HEK293 (cell line): ENCODE measurements at regions not wholly inside any gene's neighbourhood (a gene's known extent, or its start where the extent isn't known, plus 50 kb on each side); places are given as distances from the start of the nearest gene placed in this dataset.
"Not testable (repeated sequence)": the region's sequence is repeated elsewhere in the genome, so short reads cannot be mapped to it uniquely, and the experiment has no call there.

Experiments
- CTCF ChIA-PET: fragments of 350-600 bp; formaldehyde crosslinking; extraction: SDS; loops from one replicate; lab custom pipeline; 2021; ENCODE audit warnings: antibody characterized with exemption; lab: Yijun Ruan, JAX
- POLR2A ChIA-PET: fragments of 300-600 bp; formaldehyde crosslinking; extraction: SDS; loops from one replicate; lab custom pipeline; 2020; ENCODE audit warnings: antibody characterized with exemption, inconsistent platforms; lab: Yijun Ruan, JAX
- H3K27ac ChIP-seq: fragments of 200-500 bp; sonication (Bioruptor generic); 2 replicates; pipeline ENCODE4 v1.5.1; 2014; ENCODE audit warnings: low read depth, low read length, control low read depth, inconsistent platforms; ENCODE audit errors: extremely low read depth
- H3K36me3 ChIP-seq, 2 experiments: fragments of 200-500 bp in 1 of 2; sonication (Bioruptor generic) in 1 of 2; 1 replicate in 1 of 2; 2 replicates in 1 of 2; pipeline ENCODE4 v1.5.1; 2014 to 2017; ENCODE audit warnings: inconsistent platforms in 2 of 2, low read length in 2 of 2; ENCODE audit not compliant: control insufficient read depth in 2 of 2, insufficient read depth in 1 of 2
- H3K4me1 ChIP-seq: fragments of 200-500 bp; sonication (Bioruptor generic); 2 replicates; pipeline ENCODE4 v1.5.1; 2014; ENCODE audit warnings: mild to moderate bottlenecking, low read length, inconsistent platforms; ENCODE audit not compliant: control insufficient read depth, insufficient read depth
- H3K4me3 ChIP-seq: 2 replicates; pipeline ENCODE4 v1.5.1; 2011; ENCODE audit warnings: low read depth, mild to moderate bottlenecking, control low read depth, low read length, moderate library complexity
- H3K9me3 ChIP-seq: fragments of 200-500 bp; sonication (Bioruptor generic); 2 replicates; pipeline ENCODE4 v1.5.1; 2014; ENCODE audit warnings: low read depth, low read length, inconsistent platforms; ENCODE audit not compliant: control insufficient read depth, insufficient read depth
- KLF17 ChIP-seq: fragments of 450-650 bp; formaldehyde crosslinking; IDR thresholded peaks from 2 replicates; pipeline ENCODE4 v1.5.1; 2016; ENCODE audit warnings: missing biosample characterization, missing genetic modification characterization
- OSR2 ChIP-seq: fragments of 450-650 bp; formaldehyde crosslinking; IDR thresholded peaks from 2 replicates; pipeline ENCODE4 v1.5.1; 2016; ENCODE audit warnings: missing biosample characterization, missing genetic modification characterization
- REPIN1 ChIP-seq: fragments of 450-650 bp; formaldehyde crosslinking; IDR thresholded peaks from 2 replicates; pipeline ENCODE4 v1.5.1; 2017; ENCODE audit warnings: missing biosample characterization, missing genetic modification characterization, low read depth
- ZBTB21 ChIP-seq: fragments of 450-650 bp; formaldehyde crosslinking; IDR thresholded peaks from 2 replicates; pipeline ENCODE4 v1.5.1; 2017; ENCODE audit warnings: missing biosample characterization, missing genetic modification characterization
- ZFP37 ChIP-seq: fragments of 450-650 bp; formaldehyde crosslinking; IDR thresholded peaks from 2 replicates; pipeline ENCODE4 v1.5.1; 2016; ENCODE audit warnings: missing biosample characterization, missing genetic modification characterization
- ZFP41 ChIP-seq: fragments of 450-650 bp; formaldehyde crosslinking; IDR thresholded peaks from 2 replicates; pipeline ENCODE4 v1.5.1; 2016; ENCODE audit warnings: missing biosample characterization, missing genetic modification characterization, borderline replicate concordance
- ZNF132 ChIP-seq: fragments of 450-650 bp; formaldehyde crosslinking; IDR thresholded peaks from 2 replicates; pipeline ENCODE4 v1.5.1; 2017; ENCODE audit warnings: missing biosample characterization, missing genetic modification characterization, borderline replicate concordance
- ZNF138 ChIP-seq: fragments of 450-650 bp; formaldehyde crosslinking; IDR thresholded peaks from 2 replicates; pipeline ENCODE4 v1.5.1; 2016; ENCODE audit warnings: missing biosample characterization, missing genetic modification characterization, borderline replicate concordance
- ZNF169 ChIP-seq: fragments of 450-650 bp; formaldehyde crosslinking; IDR thresholded peaks from 2 replicates; pipeline ENCODE4 v1.5.1; 2016; ENCODE audit warnings: missing biosample characterization, missing genetic modification characterization
- ZNF184 ChIP-seq: fragments of 450-650 bp; IDR thresholded peaks from 2 replicates; pipeline ENCODE4 v1.5.1; 2018; ENCODE audit warnings: missing biosample characterization, mild to moderate bottlenecking, missing genetic modification characterization
- ZNF211 ChIP-seq: fragments of 450-650 bp; formaldehyde crosslinking; IDR thresholded peaks from 2 replicates; pipeline ENCODE4 v1.5.1; 2016; ENCODE audit warnings: low read depth, missing biosample characterization, missing genetic modification characterization
- ZNF266 ChIP-seq: fragments of 450-650 bp; formaldehyde crosslinking; IDR thresholded peaks from 2 replicates; pipeline ENCODE4 v1.5.1; 2016; ENCODE audit warnings: missing biosample characterization, missing genetic modification characterization, low read depth
- ZNF302 ChIP-seq: fragments of 450-650 bp; formaldehyde crosslinking; IDR thresholded peaks from 2 replicates; pipeline ENCODE4 v1.5.1; 2016; ENCODE audit warnings: missing biosample characterization, missing genetic modification characterization, low read depth
- ZNF341 ChIP-seq: fragments of 450-650 bp; formaldehyde crosslinking; IDR thresholded peaks from 2 replicates; pipeline ENCODE4; 2016; ENCODE audit warnings: low read depth, missing biosample characterization, missing genetic modification characterization
- ZNF530 ChIP-seq: fragments of 450-650 bp; formaldehyde crosslinking; IDR thresholded peaks from 2 replicates; pipeline ENCODE4 v1.5.1; 2016; ENCODE audit warnings: low read depth, missing biosample characterization, missing genetic modification characterization
- ZNF561 ChIP-seq: fragments of 450-650 bp; IDR thresholded peaks from 2 replicates; pipeline ENCODE4 v1.5.1; 2018; ENCODE audit warnings: missing biosample characterization, missing genetic modification characterization, borderline replicate concordance
- ZNF571 ChIP-seq: fragments of 450-650 bp; formaldehyde crosslinking; IDR thresholded peaks from 2 replicates; pipeline ENCODE4 v1.5.0; 2017; ENCODE audit warnings: missing biosample characterization, missing genetic modification characterization
- ZNF623 ChIP-seq: fragments of 450-650 bp; formaldehyde crosslinking; IDR thresholded peaks from 2 replicates; pipeline ENCODE4 v1.5.1; 2016; ENCODE audit warnings: missing biosample characterization, missing genetic modification characterization
- ZNF777 ChIP-seq: fragments of 450-650 bp; formaldehyde crosslinking; IDR thresholded peaks from 2 replicates; pipeline ENCODE4 v1.5.1; 2017; ENCODE audit warnings: missing biosample characterization, missing genetic modification characterization, borderline replicate concordance
- ZNF837 ChIP-seq: fragments of 450-650 bp; formaldehyde crosslinking; IDR thresholded peaks from 2 replicates; pipeline ENCODE4 v1.5.1; 2016; ENCODE audit warnings: missing biosample characterization, missing genetic modification characterization

- no peaks in the 10 kb centered on the region for H3K4me1 ChIP-seq
- CTCF ChIA-PET, result interaction anchor here (0.6 kb wide), 1 partner anchor 55 kb away, joined by 4 read pairs; no protein-coding TSS in a partner anchor
- TF ChIP-seq ZNF169 (tag by site-specific recombination), result no peak
- TF ChIP-seq ZNF184, result peak; percentile 97
- TF ChIP-seq ZNF211 (tag by site-specific recombination), result no peak
- POLR2A ChIA-PET, result no interaction called here
- H3K36me3 ChIP-seq, result no peaks in the 10 kb centered on the region
- no peaks in the 10 kb centered on the region for H3K9me3 ChIP-seq
- H3K4me3 ChIP-seq, result no peak overlapping the region
- no peak overlapping the region for H3K27ac ChIP-seq
Observed at GRCh38 chr15:39514933-39515332, 65.9 kb upstream of the THBS1 start.

GRCh38 chr15:39515765-39516164 lies 65.1 kb upstream of the THBS1 start:
- Histone ChIP-seq H3K27ac (no peak overlapping the region), H3K9me3 (no peaks in the 10 kb centered on the region), H3K4me1 (no peaks in the 10 kb centered on the region), H3K4me3 (no peak overlapping the region), H3K36me3 (no peaks in the 10 kb centered on the region)
- TF ChIP-seq ZNF266 (no peak), KLF17 (tag by site-specific recombination) (no peak)
- POLR2A ChIA-PET, result no interaction called here
- CTCF ChIA-PET, result no interaction called here

- CTCF ChIA-PET, result no interaction called here
- no peak overlapping the region for H3K4me3 ChIP-seq
- POLR2A ChIA-PET, result no interaction called here
- H3K27ac ChIP-seq, result no peak overlapping the region
- H3K36me3 ChIP-seq, result no peaks in the 10 kb centered on the region
- H3K9me3 ChIP-seq, result no peaks in the 10 kb centered on the region
- no peaks in the 10 kb centered on the region for H3K4me1 ChIP-seq
- TF ChIP-seq ZNF138 (tag by site-specific recombination) (no peak), ZNF530 (tag by site-specific recombination) (no peak), ZNF184 (no peak), ZFP41 (no peak), OSR2 (no peak), ZNF341 (tag by site-specific recombination) (no peak), ZNF211 (tag by site-specific recombination) (no peak), ZNF777 (tag by site-specific recombination) (no peak), ZBTB21 (tag by site-specific recombination) (no peak), ZNF561 (tag by site-specific recombination) (no peak), ZNF132 (tag by site-specific recombination) (no peak)
Observed at GRCh38 chr15:39517122-39517855, 63.6 kb upstream of the THBS1 start.

GRCh38 chr15:39523968-39524367 lies 56.9 kb upstream of the THBS1 start:
- H3K27ac ChIP-seq, H3K4me1 ChIP-seq, H3K9me3 ChIP-seq, CTCF ChIA-PET, POLR2A ChIA-PET, H3K4me3 ChIP-seq, H3K36me3 ChIP-seq: not testable (repeated sequence)

- H3K27ac ChIP-seq, result no peak overlapping the region
- ChIA-PET POLR2A (no interaction called here), CTCF (interaction anchor here (0.6 kb wide), 1 partner anchor 69 kb away, joined by 3 read pairs; no protein-coding TSS in a partner anchor)
- H3K4me1 ChIP-seq, result no peaks in the 10 kb centered on the region
- no peaks in the 10 kb centered on the region for H3K36me3 ChIP-seq
- H3K9me3 ChIP-seq, result no peaks in the 10 kb centered on the region
- no peak overlapping the region for H3K4me3 ChIP-seq
- TF ChIP-seq ZNF837, result no peak
- TF ChIP-seq ZFP37 (tag by site-specific recombination), result no peak
- TF ChIP-seq ZNF623 (tag by site-specific recombination), result no peak
- TF ChIP-seq ZFP41, result no peak
- no peak for TF ChIP-seq ZNF571 (tag by site-specific recombination)
- no peak for TF ChIP-seq REPIN1 (tag by site-specific recombination)
- TF ChIP-seq ZNF302, result no peak
Observed at GRCh38 chr15:39529457-39529856, 51.4 kb upstream of the THBS1 start.
